ENCODE measurements at regions not wholly inside any gene's neighbourhood (a gene's known extent, or its start where the extent isn't known, plus 50 kb on each side); places are given as distances from the start of the nearest gene placed in this dataset.
A peak's percentile ranks its signal among the peaks of the same experiment; 100 is the strongest.

GRCh38 chr13:84208246-84208910, 326.1 kb upstream of the SLITRK1 start:
- no peak for DNase-seq (ENCODE audit: low read depth in 2 of 2)

GRCh38 chr13:84207509-84207908, 325.2 kb upstream of the SLITRK1 start:
- DNase-seq (ENCODE audit: low read depth in 2 of 2), result no peak

GRCh38 chr13:84200971-84201370, 318.7 kb upstream of the SLITRK1 start:
- DNase-seq (ENCODE audit: low read depth in 2 of 2), result no peak

- DNase-seq (ENCODE audit: low read depth in 2 of 2), result no peak
These were observed 309.9 kb upstream of the SLITRK1 start for GRCh38 chr13:84192125-84192524.

GRCh38 chr13:84191139-84191538, 308.9 kb upstream of the SLITRK1 start:
- no peak for DNase-seq (ENCODE audit: low read depth in 2 of 2)

GRCh38 chr13:84187626-84188025, 305.4 kb upstream of the SLITRK1 start:
- DNase-seq (ENCODE audit: low read depth in 2 of 2), result no peak

- no peak for DNase-seq (ENCODE audit: low read depth in 2 of 2)
These were observed 257.4 kb upstream of the SLITRK1 start for GRCh38 chr13:84139561-84140158.

- peak; percentile 27 to 30 for DNase-seq (ENCODE audit: low read depth in 2 of 2)
These were observed 255.0 kb upstream of the SLITRK1 start for GRCh38 chr13:84137292-84137691.

GRCh38 chr13:84136582-84136981, 254.3 kb upstream of the SLITRK1 start:
- no peak for DNase-seq (ENCODE audit: low read depth in 2 of 2)

- DNase-seq (ENCODE audit: low read depth in 2 of 2), result no peak
These were observed 250.2 kb upstream of the SLITRK1 start for GRCh38 chr13:84132491-84132890.

- no peak for DNase-seq (ENCODE audit: low read depth in 2 of 2)
These were observed 249.0 kb upstream of the SLITRK1 start for GRCh38 chr13:84131249-84131648.

- DNase-seq (ENCODE audit: low read depth in 2 of 2), result no peak
These were observed 248.3 kb upstream of the SLITRK1 start for GRCh38 chr13:84130495-84131114.

- no peak for DNase-seq (ENCODE audit: low read depth in 2 of 2)
These were observed 247.7 kb upstream of the SLITRK1 start for GRCh38 chr13:84129966-84130365.

GRCh38 chr13:84127597-84128128, 245.4 kb upstream of the SLITRK1 start:
- DNase-seq (ENCODE audit: low read depth in 2 of 2), result no peak

GRCh38 chr13:84126671-84127171, 244.4 kb upstream of the SLITRK1 start:
- DNase-seq (ENCODE audit: low read depth in 2 of 2), result peak in 1 of 2 donors; percentile 24

GRCh38 chr13:84121456-84121855, 239.2 kb upstream of the SLITRK1 start:
- DNase-seq (ENCODE audit: low read depth in 2 of 2), result no peak

- no peak for DNase-seq (ENCODE audit: low read depth in 2 of 2)
These were observed 236.7 kb upstream of the SLITRK1 start for GRCh38 chr13:84118839-84119409.

GRCh38 chr13:84098273-84098672, 216.0 kb upstream of the SLITRK1 start:
- no peak for DNase-seq (ENCODE audit: low read depth in 2 of 2)

GRCh38 chr13:84097148-84097547, 214.9 kb upstream of the SLITRK1 start:
- DNase-seq (ENCODE audit: low read depth in 2 of 2), result no peak

- DNase-seq (ENCODE audit: low read depth in 2 of 2), result no peak
These were observed 213.9 kb upstream of the SLITRK1 start for GRCh38 chr13:84096216-84096615.

- no peak for DNase-seq (ENCODE audit: low read depth in 2 of 2)
These were observed 206.7 kb upstream of the SLITRK1 start for GRCh38 chr13:84088996-84089395.

GRCh38 chr13:84086847-84087162, 204.5 kb upstream of the SLITRK1 start:
- DNase-seq (ENCODE audit: low read depth in 2 of 2), result no peak
